HEK293T (cell line): ENCODE measurements at regions not wholly inside any gene's neighbourhood (a gene's known extent, or its start where the extent isn't known, plus 50 kb on each side); places are given as distances from the start of the nearest gene placed in this dataset.

Source experiments
- ARNT ChIP-seq: fragments of 450-650 bp; IDR thresholded peaks from 2 replicates; pipeline ENCODE4 v1.6.1; 2017; ENCODE audit warnings: mild to moderate bottlenecking
- BHLHE40 ChIP-seq: fragments of 450-650 bp; IDR thresholded peaks from 2 replicates; pipeline ENCODE4 v1.6.1; 2016; ENCODE audit warnings: mild to moderate bottlenecking, moderate library complexity, borderline replicate concordance
- CTBP1 ChIP-seq: fragments of 450-650 bp; IDR thresholded peaks from 2 replicates; pipeline ENCODE4 v1.6.1; 2016; ENCODE audit warnings: borderline replicate concordance
- FOXK2 ChIP-seq: fragments of 450-650 bp; IDR thresholded peaks from 2 replicates; pipeline ENCODE4 v1.6.1; 2016; ENCODE audit warnings: mild to moderate bottlenecking
- HDGF ChIP-seq: fragments of 450-650 bp; IDR thresholded peaks from 2 replicates; pipeline ENCODE4 v1.6.1; 2017; ENCODE audit warnings: antibody characterized with exemption, borderline replicate concordance
- L3MBTL2 ChIP-seq: fragments of 450-650 bp; conservative IDR thresholded peaks from 2 replicates; pipeline ENCODE4 v1.6.1; 2016; ENCODE audit warnings: mild to moderate bottlenecking
- SP1 ChIP-seq: fragments of 450-650 bp; IDR thresholded peaks from 2 replicates; pipeline ENCODE4 v1.6.1; 2017
- SUZ12 ChIP-seq: fragments of 450-650 bp; IDR thresholded peaks from 2 replicates; pipeline ENCODE4 v1.6.1; 2016; ENCODE audit warnings: mild to moderate bottlenecking
- TARDBP ChIP-seq: fragments of 450-650 bp; IDR thresholded peaks from 2 replicates; pipeline ENCODE4 v1.6.1; 2016
- TF ChIP-seq, protein P1 (sequence below): fragments of 450-650 bp; IDR thresholded peaks from 2 replicates; pipeline ENCODE4 v1.6.1; 2016

DNA sequence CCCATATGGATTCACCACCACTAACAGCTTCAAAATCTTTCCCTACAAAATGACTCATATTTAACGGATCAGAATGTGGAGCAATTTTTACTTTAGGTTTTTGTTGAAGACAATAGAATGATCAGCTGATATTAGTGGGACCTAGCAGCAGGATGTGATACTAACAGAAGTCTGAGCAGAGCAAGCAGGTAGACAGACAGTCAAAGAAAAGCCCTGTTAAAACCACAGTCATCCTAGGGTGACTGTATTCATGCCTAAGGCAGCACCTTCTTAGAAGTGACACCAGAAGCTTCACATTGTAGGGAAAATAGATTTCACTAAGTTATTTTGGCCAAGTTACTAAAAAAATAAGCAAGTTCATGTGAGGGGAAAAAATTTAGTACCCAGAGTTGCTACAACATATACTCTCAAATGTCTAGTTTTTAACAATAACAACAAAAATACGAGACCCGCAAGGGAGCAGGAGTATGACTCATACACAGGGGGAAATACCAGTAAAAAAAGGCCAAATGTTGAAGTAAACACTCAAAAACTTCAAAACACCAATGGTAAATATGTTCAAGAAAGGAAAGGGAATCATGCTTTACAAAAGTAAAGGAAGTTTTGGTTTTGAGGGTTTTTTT lies 590.9 kb downstream of the EPHA3 start:
- no peak for TF ChIP-seq SP1
- no peak for TF ChIP-seq L3MBTL2
- no peak for TF ChIP-seq BHLHE40
- TF ChIP-seq SUZ12 = no peak
- TF ChIP-seq TARDBP = no peak
- no peak for TF ChIP-seq ARNT
- TF ChIP-seq HDGF = no peak
- no peak for TF ChIP-seq FOXK2
- no peak for TF ChIP-seq CTBP1
- TF ChIP-seq, protein P1, sequence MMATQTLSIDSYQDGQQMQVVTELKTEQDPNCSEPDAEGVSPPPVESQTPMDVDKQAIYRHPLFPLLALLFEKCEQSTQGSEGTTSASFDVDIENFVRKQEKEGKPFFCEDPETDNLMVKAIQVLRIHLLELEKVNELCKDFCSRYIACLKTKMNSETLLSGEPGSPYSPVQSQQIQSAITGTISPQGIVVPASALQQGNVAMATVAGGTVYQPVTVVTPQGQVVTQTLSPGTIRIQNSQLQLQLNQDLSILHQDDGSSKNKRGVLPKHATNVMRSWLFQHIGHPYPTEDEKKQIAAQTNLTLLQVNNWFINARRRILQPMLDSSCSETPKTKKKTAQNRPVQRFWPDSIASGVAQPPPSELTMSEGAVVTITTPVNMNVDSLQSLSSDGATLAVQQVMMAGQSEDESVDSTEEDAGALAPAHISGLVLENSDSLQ = no peak
